ENCODE measurements at regions not wholly inside any gene's neighbourhood (a gene's known extent, or its start where the extent isn't known, plus 50 kb on each side); places are given as distances from the start of the nearest gene placed in this dataset.

- no peak for DNase-seq
Measured at GRCh38 chr3:111359261-111360030, 182.6 kb upstream of the CD96 start.

GRCh38 chr3:111362381-111363009 lies 179.5 kb upstream of the CD96 start:
- no peak for DNase-seq

- no peak for DNase-seq
Measured at GRCh38 chr3:111366515-111366914, 175.5 kb upstream of the CD96 start.

- no peak for DNase-seq
Measured at GRCh38 chr3:111368056-111368455, 173.9 kb upstream of the CD96 start.

GRCh38 chr3:111369958-111370357 lies 172.0 kb upstream of the CD96 start:
- DNase-seq: no peak

GRCh38 chr3:111373239-111373638 lies 168.8 kb upstream of the CD96 start:
- DNase-seq: no peak

GRCh38 chr3:111373861-111374260 lies 168.1 kb upstream of the CD96 start:
- no peak for DNase-seq

GRCh38 chr3:111385971-111386495 lies 156.0 kb upstream of the CD96 start:
- no peak for DNase-seq

- DNase-seq: peak; percentile 98
Measured at GRCh38 chr3:111392894-111393398, 149.1 kb upstream of the CD96 start.

GRCh38 chr3:111412656-111413055 lies 129.3 kb upstream of the CD96 start:
- DNase-seq: no peak

GRCh38 chr3:111414531-111414930 lies 127.5 kb upstream of the CD96 start:
- DNase-seq: no peak

- DNase-seq: no peak
Measured at GRCh38 chr3:111415018-111415417, 127.0 kb upstream of the CD96 start.

- no peak for DNase-seq
Measured at GRCh38 chr3:111418391-111418790, 123.6 kb upstream of the CD96 start.

GRCh38 chr3:111428301-111428700 lies 113.7 kb upstream of the CD96 start:
- no peak for DNase-seq

GRCh38 chr3:111434941-111435622 lies 106.9 kb upstream of the CD96 start:
- DNase-seq: no peak

- no peak for DNase-seq
Measured at GRCh38 chr3:111438283-111438682, 103.7 kb upstream of the CD96 start.

- DNase-seq: no peak
Measured at GRCh38 chr3:111454551-111454950, 87.4 kb upstream of the CD96 start.

- DNase-seq: peak; percentile 66
Measured at GRCh38 chr3:111465081-111465670, 76.8 kb upstream of the CD96 start.

GRCh38 chr3:111470032-111470431 lies 72.0 kb upstream of the CD96 start:
- no peak for DNase-seq

GRCh38 chr3:111471831-111472230 lies 70.2 kb upstream of the CD96 start:
- DNase-seq: no peak

- DNase-seq: no peak
Measured at GRCh38 chr3:111472556-111472955, 69.4 kb upstream of the CD96 start.

- no peak for DNase-seq
Measured at GRCh38 chr3:111473550-111473949, 68.4 kb upstream of the CD96 start.

- DNase-seq: no peak
Measured at GRCh38 chr3:111476701-111477100, 65.3 kb upstream of the CD96 start.
